ENCODE measurements at regions not wholly inside any gene's neighbourhood (a gene's known extent, or its start where the extent isn't known, plus 50 kb on each side); places are given as distances from the start of the nearest gene placed in this dataset.

- Histone ChIP-seq H3K27me3 (ENCODE audit: insufficient read depth, low read depth) (no peaks in the 10 kb centered on the region), H3K4me2 (no peak overlapping the region), H3K27ac (no peak overlapping the region), H4K20me1 (ENCODE audit: insufficient read depth) (no peaks in the 10 kb centered on the region), H3K79me2 (ENCODE audit: insufficient read depth, low read depth) (no peaks in the 10 kb centered on the region), H3K4me1 (ENCODE audit: low read depth, poor library complexity, severe bottlenecking) (no peaks in the 10 kb centered on the region), H3K36me3 (ENCODE audit: insufficient read depth) (no peaks in the 10 kb centered on the region), H2AFZ (ENCODE audit: low read depth) (no peak overlapping the region), H3K4me3 (IDR thresholded peaks at IDR 0.05; ENCODE audit: insufficient read depth, low read depth, low read length) (no peak overlapping the region), H3K9ac (no peak overlapping the region)
- TF ChIP-seq CTCF (conservative IDR thresholded peaks at IDR 0.05; ENCODE audit: low read depth, low read length), result no peak
Measured at GRCh38 chr11:90414221-90414620, 191.4 kb upstream of the CHORDC1 start.

- no peak overlapping the region for H3K4me3 ChIP-seq (IDR thresholded peaks at IDR 0.05; ENCODE audit: insufficient read depth, low read depth, low read length)
- no peaks in the 10 kb centered on the region for H4K20me1 ChIP-seq (ENCODE audit: insufficient read depth)
- no peak overlapping the region for H3K9ac ChIP-seq
- H3K27me3 ChIP-seq (ENCODE audit: insufficient read depth, low read depth), result no peaks in the 10 kb centered on the region
- no peak overlapping the region for H2AFZ ChIP-seq (ENCODE audit: low read depth)
- no peak overlapping the region for H3K4me2 ChIP-seq
- H3K27ac ChIP-seq, result no peak overlapping the region
- no peak for TF ChIP-seq CTCF (conservative IDR thresholded peaks at IDR 0.05; ENCODE audit: low read depth, low read length)
- no peaks in the 10 kb centered on the region for H3K4me1 ChIP-seq (ENCODE audit: low read depth, poor library complexity, severe bottlenecking)
- no peaks in the 10 kb centered on the region for H3K36me3 ChIP-seq (ENCODE audit: insufficient read depth)
- H3K79me2 ChIP-seq (ENCODE audit: insufficient read depth, low read depth), result no peaks in the 10 kb centered on the region
Measured at GRCh38 chr11:90407350-90407749, 184.5 kb upstream of the CHORDC1 start.

DNA sequence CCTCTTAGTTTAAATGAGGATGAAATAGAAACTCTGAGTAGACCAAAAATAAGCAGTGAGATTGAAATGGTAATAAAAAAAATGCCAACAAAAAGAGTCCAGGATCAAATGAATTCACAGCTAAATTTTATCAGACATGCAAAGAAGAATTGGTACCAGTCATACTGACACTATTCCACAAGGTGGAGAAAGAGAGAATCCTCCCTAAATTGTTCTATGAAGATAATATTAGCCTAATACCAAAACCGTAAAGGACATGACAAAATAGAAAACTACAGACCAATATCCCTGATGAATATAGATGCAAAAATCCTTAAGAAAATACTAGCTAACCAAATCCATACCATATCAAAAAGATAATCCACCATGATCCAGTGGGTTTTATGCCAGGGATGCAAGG, 169.8 kb upstream of the CHORDC1 start:
- Histone ChIP-seq H3K4me1 (ENCODE audit: low read depth, poor library complexity, severe bottlenecking) (no peaks in the 10 kb centered on the region), H3K9ac (no peak overlapping the region), H3K27me3 (ENCODE audit: insufficient read depth, low read depth) (no peaks in the 10 kb centered on the region), H3K27ac (no peak overlapping the region), H2AFZ (ENCODE audit: low read depth) (no peak overlapping the region), H3K79me2 (ENCODE audit: insufficient read depth, low read depth) (no peaks in the 10 kb centered on the region), H3K4me2 (no peak overlapping the region), H3K36me3 (ENCODE audit: insufficient read depth) (no peaks in the 10 kb centered on the region), H4K20me1 (ENCODE audit: insufficient read depth) (no peaks in the 10 kb centered on the region), H3K4me3 (IDR thresholded peaks at IDR 0.05; ENCODE audit: insufficient read depth, low read depth, low read length) (no peak overlapping the region)
- TF ChIP-seq CTCF (conservative IDR thresholded peaks at IDR 0.05; ENCODE audit: low read depth, low read length), result no peak

DNA sequence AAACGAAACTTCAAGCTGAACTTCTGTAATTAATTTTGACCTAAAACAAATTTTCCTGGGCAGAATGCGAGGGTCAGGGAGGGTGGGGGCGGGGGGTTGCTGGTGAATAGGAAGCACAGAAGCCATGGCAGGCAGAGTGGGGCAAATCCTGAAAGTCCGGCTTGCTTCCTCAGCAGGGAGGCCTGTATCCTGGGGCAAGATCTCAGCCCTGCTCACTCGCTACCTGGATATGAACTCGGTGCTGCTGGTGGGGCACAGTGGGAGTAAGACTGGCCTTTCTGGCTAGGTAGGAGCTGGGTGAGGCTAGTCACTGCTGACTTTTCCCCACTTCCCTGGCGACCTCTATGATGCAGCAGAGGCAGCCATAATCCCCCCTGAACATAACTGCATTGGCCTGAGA, 168.9 kb upstream of the CHORDC1 start:
- Histone ChIP-seq H3K36me3 (ENCODE audit: insufficient read depth) (no peaks in the 10 kb centered on the region), H3K9ac (no peak overlapping the region), H3K4me2 (no peak overlapping the region), H3K27me3 (ENCODE audit: insufficient read depth, low read depth) (no peaks in the 10 kb centered on the region), H3K4me3 (IDR thresholded peaks at IDR 0.05; ENCODE audit: insufficient read depth, low read depth, low read length) (no peak overlapping the region), H2AFZ (ENCODE audit: low read depth) (no peak overlapping the region), H3K27ac (no peak overlapping the region), H3K4me1 (ENCODE audit: low read depth, poor library complexity, severe bottlenecking) (no peaks in the 10 kb centered on the region), H3K79me2 (ENCODE audit: insufficient read depth, low read depth) (no peaks in the 10 kb centered on the region), H4K20me1 (ENCODE audit: insufficient read depth) (no peaks in the 10 kb centered on the region)
- no peak for TF ChIP-seq CTCF (conservative IDR thresholded peaks at IDR 0.05; ENCODE audit: low read depth, low read length)

- no peak for TF ChIP-seq CTCF (conservative IDR thresholded peaks at IDR 0.05; ENCODE audit: low read depth, low read length)
- Histone ChIP-seq H2AFZ (ENCODE audit: low read depth) (no peak overlapping the region), H4K20me1 (ENCODE audit: insufficient read depth) (no peaks in the 10 kb centered on the region), H3K27me3 (ENCODE audit: insufficient read depth, low read depth) (no peaks in the 10 kb centered on the region), H3K79me2 (ENCODE audit: insufficient read depth, low read depth) (no peaks in the 10 kb centered on the region), H3K36me3 (ENCODE audit: insufficient read depth) (no peaks in the 10 kb centered on the region), H3K4me3 (IDR thresholded peaks at IDR 0.05; ENCODE audit: insufficient read depth, low read depth, low read length) (no peak overlapping the region), H3K27ac (no peak overlapping the region), H3K4me2 (no peak overlapping the region), H3K9ac (no peak overlapping the region), H3K4me1 (ENCODE audit: low read depth, poor library complexity, severe bottlenecking) (no peaks in the 10 kb centered on the region)
Measured at GRCh38 chr11:90380206-90380605, 157.4 kb upstream of the CHORDC1 start.
